Thyroid gland (tissue), 4 donors: ENCODE measurements at regions not wholly inside any gene's neighbourhood (a gene's known extent, or its start where the extent isn't known, plus 50 kb on each side); places are given as distances from the start of the nearest gene placed in this dataset.
"Not testable (repeated sequence)": the region's sequence is repeated elsewhere in the genome, so short reads cannot be mapped to it uniquely, and the experiment has no call there.

Experiments used
- DNase-seq, 2 donors: peaks; one replicate each; pipeline ENCODE4 v3.0.0-alpha.2; 2019
- H3K27ac ChIP-seq, 3 donors: fragments of 200-600 bp; sonication (generic); 1 replicate in 2 of 3; 2 replicates in 1 of 3; pipeline ENCODE4 v1.5.1; 2016 to 2019; ENCODE audit warnings: mild to moderate bottlenecking in 1 of 3, moderate library complexity in 1 of 3
- H3K27me3 ChIP-seq: fragments of 200-600 bp; sonication (generic); one replicate; pipeline ENCODE4 v1.5.1; 2019
- H3K36me3 ChIP-seq, 2 donors: fragments of 200-600 bp; sonication (generic); one replicate each; pipeline ENCODE4 v1.5.1; 2016 to 2019
- H3K4me1 ChIP-seq, 2 donors: fragments of 200-600 bp; sonication (generic); one replicate each; pipeline ENCODE4 v1.5.1; 2017 to 2019
- H3K4me3 ChIP-seq, 3 donors: fragments of 200-600 bp; sonication (generic); replicated peaks in 1 of 3; 1 replicate in 2 of 3; 2 replicates in 1 of 3; pipeline ENCODE4 v1.5.1; 2016; ENCODE audit warnings: mild to moderate bottlenecking in 1 of 3
- H3K9me3 ChIP-seq: fragments of 200-600 bp; sonication (generic); one replicate; pipeline ENCODE4 v1.5.1; 2017
- CTCF ChIP-seq, 6 experiments: fragments of 200-600 bp in 3 of 6; fragments of 450-650 bp in 3 of 6; sonication (generic) in 3 of 6; IDR thresholded peaks; one replicate each; pipeline ENCODE4 v1.5.1; 2016 to 2019; ENCODE audit warnings: antibody characterized with exemption in 6 of 6, mild to moderate bottlenecking in 2 of 6, inconsistent platforms in 1 of 6, moderate library complexity in 1 of 6
- POLR2A ChIP-seq, 2 donors: fragments of 450-650 bp; IDR thresholded peaks; one replicate each; pipeline ENCODE4 v1.6.1; 2017; ENCODE audit warnings: antibody characterized with exemption in 2 of 2, mild to moderate bottlenecking in 2 of 2, moderate library complexity in 1 of 2
- WGBS, 2 donors: methylation state at CpG; one replicate each; pipeline ENCODE4 v1.1.5; 2017; 5-methylcytosine and 5-hydroxymethylcytosine counted together
- intact Hi-C: fragments of 100-400 bp; cut with DNase I; formaldehyde crosslinking; loops from one replicate; pipeline ENCODE4 v1.15.1; 2023

- Histone ChIP-seq H3K9me3 (no peaks in the 10 kb centered on the region), H3K27me3 (no peaks in the 10 kb centered on the region), H3K36me3 (no peaks in the 10 kb centered on the region), H3K27ac (no peak overlapping the region), H3K4me1 (peaks cover 4 to 14% of the 10 kb centered on the region in 2 donors), H3K4me3 (no peak overlapping the region)
- intact Hi-C loops = no loop called here
- no peak for DNase-seq
- no peak for TF ChIP-seq POLR2A (IDR thresholded peaks at IDR 0.05)
- no peak for TF ChIP-seq CTCF (IDR thresholded peaks at IDR 0.05)
Observed at GRCh38 chr4:123234955-123235354, 161.6 kb upstream of the SPRY1 start.

- Histone ChIP-seq H3K36me3 (no peaks in the 10 kb centered on the region), H3K4me3 (no peak overlapping the region), H3K27ac (peak overlapping the region in 1 of 3 donors; percentile 44), H3K9me3 (no peaks in the 10 kb centered on the region), H3K27me3 (no peaks in the 10 kb centered on the region), H3K4me1 (peaks cover 4 to 14% of the 10 kb centered on the region in 2 donors)
- intact Hi-C loops = no loop called here
- TF ChIP-seq CTCF (IDR thresholded peaks at IDR 0.05) = no peak
- no peak for TF ChIP-seq POLR2A (IDR thresholded peaks at IDR 0.05)
- no peak for DNase-seq
- WGBS, 2 donors = 50 to 54% methylated on average over 2 of the region's 2 CpGs
Observed at GRCh38 chr4:123235431-123235830, 161.2 kb upstream of the SPRY1 start.

GRCh38 chr4:123236606-123237005, 160.0 kb upstream of the SPRY1 start:
- TF ChIP-seq POLR2A (IDR thresholded peaks at IDR 0.05) (no peak), CTCF (IDR thresholded peaks at IDR 0.05) (no peak)
- intact Hi-C loops = no loop called here
- H3K4me3 ChIP-seq = no peak overlapping the region
- no peaks in the 10 kb centered on the region for H3K36me3 ChIP-seq
- H3K4me1 ChIP-seq = peaks cover 4 to 14% of the 10 kb centered on the region in 2 donors
- H3K27ac ChIP-seq = no peak overlapping the region
- no peaks in the 10 kb centered on the region for H3K9me3 ChIP-seq
- WGBS, 2 donors = 88 to 89% methylated on average over 2 of the region's 2 CpGs
- no peaks in the 10 kb centered on the region for H3K27me3 ChIP-seq
- DNase-seq = no peak

GRCh38 chr4:123240286-123240685, 156.3 kb upstream of the SPRY1 start:
- H3K4me3 ChIP-seq, H3K27ac ChIP-seq, DNase-seq, H3K9me3 ChIP-seq, H3K36me3 ChIP-seq, intact Hi-C loops, H3K4me1 ChIP-seq, H3K27me3 ChIP-seq: not testable (repeated sequence)
- WGBS, 2 donors = 95 to 98% methylated on average over 5 of the region's 5 CpGs

- H3K9me3 ChIP-seq, H3K4me1 ChIP-seq, intact Hi-C loops, H3K36me3 ChIP-seq, DNase-seq, H3K4me3 ChIP-seq, H3K27ac ChIP-seq, H3K27me3 ChIP-seq: not testable (repeated sequence)
- 97 to 100% methylated on average over 3 of the region's 3 CpGs for WGBS, 2 donors
Observed at GRCh38 chr4:123243220-123243619, 153.4 kb upstream of the SPRY1 start.

- 70 to 78% methylated on average over 6 of the region's 6 CpGs for WGBS, 2 donors
- H3K27me3 ChIP-seq = no peaks in the 10 kb centered on the region
- H3K27ac ChIP-seq = no peak overlapping the region
- H3K4me3 ChIP-seq = no peak overlapping the region
- DNase-seq = peak; percentile 15 to 16
- TF ChIP-seq POLR2A (IDR thresholded peaks at IDR 0.05) (no peak), CTCF (IDR thresholded peaks at IDR 0.05) (no peak)
- no peaks in the 10 kb centered on the region for H3K36me3 ChIP-seq
- H3K4me1 ChIP-seq = no peaks in the 10 kb centered on the region
- H3K9me3 ChIP-seq = no peaks in the 10 kb centered on the region
- intact Hi-C loops = no loop called here
Observed at GRCh38 chr4:123244137-123244536, 152.5 kb upstream of the SPRY1 start.
